GM19239 (cell line): ENCODE measurements at regions not wholly inside any gene's neighbourhood (a gene's known extent, or its start where the extent isn't known, plus 50 kb on each side); places are given as distances from the start of the nearest gene placed in this dataset.
"Not testable (repeated sequence)": the region's sequence is repeated elsewhere in the genome, so short reads cannot be mapped to it uniquely, and the experiment has no call there.

Experiments
- DNase-seq: peaks from one replicate; pipeline ENCODE4 v3.0.0; 2011; ENCODE audit warnings: low spot score; ENCODE audit not compliant: insufficient read length
- FAIRE-seq: peaks from 2 replicates; lab custom pipeline; 2011; peaks lifted over from hg19 to GRCh38; lab: Jason Lieb, UNC

DNA sequence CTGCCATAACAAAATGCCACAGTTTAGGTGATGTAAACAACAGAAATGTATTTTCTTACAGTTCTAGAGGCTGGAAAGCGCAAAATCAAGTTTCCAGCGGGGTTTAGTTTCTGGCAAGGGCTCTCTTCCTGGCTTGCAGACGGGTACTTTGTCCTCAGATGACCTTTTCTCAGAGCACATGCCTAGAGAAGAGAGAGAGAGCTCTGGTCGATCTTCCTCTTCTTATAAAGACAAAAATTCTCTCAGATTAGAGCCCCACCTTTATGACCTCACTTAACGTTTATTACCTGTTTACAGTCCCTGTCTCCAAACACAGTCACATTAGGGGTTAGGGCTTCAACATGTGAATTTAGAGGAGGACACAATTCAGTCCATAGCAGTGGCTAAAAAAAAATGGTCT is 119.7 kb downstream of the CETN3 start:
- FAIRE-seq (no peak), DNase-seq (no peak)

DNA sequence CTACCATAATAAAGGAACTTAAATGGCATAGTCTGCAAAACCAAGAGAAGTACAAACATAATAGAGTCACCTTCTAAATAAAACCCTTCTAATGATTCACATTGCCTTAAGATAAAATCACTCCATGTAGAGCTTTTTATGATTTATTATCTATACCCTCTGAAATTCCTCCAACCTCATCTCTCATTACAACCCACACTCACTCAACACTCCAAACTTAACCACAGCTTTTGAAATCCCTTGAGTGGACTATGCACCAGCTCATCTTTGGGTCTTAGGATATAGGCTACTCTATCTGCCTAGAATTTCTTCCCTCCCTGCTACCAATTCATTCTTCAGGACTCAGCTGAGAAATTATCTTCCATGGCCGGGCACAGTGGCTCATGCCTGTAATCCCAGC is 122.5 kb downstream of the CETN3 start:
- DNase-seq (no peak), FAIRE-seq (no peak)

DNA sequence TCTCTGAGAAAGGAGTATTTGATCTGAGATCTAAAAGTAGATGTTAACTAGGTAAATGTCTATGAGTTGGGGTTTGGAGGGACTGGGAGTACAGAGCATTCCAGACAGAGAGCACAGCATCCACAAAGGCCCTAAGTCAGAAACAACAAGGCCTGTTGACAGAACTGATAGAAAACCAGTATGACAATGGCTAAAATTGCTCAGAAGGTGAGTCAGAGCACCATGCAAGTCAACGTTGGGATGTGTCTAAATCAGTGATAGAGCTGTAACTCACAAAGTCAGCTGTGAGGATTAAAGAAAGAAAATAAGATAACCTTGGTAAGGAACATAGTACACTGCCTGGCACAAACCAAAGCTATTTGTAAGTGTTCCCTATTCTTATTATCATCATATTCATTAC is 124.0 kb downstream of the CETN3 start:
- DNase-seq (no peak), FAIRE-seq (no peak)

DNA sequence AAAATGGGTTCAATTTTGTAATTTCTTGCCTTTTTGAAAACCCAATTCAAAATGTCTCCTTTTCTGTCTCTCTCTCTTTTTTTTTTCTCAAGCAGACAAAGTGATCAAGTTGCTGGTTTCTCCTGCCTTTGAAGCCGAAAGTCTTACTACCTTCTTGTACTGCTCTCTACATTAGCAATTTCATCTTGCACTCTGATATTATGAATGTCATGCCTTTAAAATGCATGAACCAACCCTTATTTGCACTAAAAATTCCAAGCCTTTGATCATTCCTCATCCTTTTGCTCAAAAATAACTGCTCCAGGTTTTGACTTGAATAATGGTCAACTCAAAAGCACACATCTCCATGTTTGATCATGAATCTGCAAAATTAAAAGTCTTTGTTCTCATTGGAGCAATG is 125.2 kb downstream of the CETN3 start:
- FAIRE-seq (no peak), DNase-seq (no peak)

DNA sequence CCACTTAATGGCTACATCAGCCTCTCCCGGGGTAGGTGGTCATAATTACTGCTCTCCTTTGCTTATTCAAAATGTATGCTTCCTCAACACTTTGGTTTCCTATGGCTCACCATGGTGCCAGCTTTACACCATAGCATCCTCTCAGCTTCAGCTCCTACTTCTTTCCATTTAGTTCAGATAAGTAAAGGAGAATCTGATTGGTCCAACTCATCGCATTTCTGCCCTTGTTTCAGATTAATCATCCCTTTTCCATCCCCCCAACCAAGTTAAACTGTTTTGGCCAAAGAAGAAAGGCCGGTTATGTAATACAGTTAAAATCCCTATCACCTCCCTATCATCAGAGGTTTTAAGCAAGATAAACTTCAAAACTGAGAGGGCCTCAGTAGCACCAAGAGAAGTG is 130.5 kb downstream of the CETN3 start:
- no peak for FAIRE-seq
- no peak for DNase-seq

DNA sequence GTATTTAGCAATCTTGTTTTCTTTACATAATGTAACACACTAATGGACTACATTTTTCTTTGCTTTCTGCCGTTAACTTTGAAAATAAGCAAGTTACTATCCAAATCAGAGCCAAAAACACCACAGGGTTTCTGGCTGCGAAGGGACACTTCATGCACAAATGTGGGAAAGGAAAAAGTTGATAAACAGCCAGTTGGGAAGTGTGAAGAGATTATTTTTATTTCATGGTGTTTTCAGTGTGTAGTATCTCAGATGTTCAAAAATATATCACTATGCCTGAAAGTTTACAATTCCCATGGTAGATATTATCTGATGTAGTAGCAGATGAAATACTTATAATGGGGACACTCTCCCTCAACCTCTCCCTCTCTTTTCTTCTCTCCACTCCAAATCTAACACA is 135.3 kb downstream of the CETN3 start:
- FAIRE-seq (no peak), DNase-seq (no peak)

DNA sequence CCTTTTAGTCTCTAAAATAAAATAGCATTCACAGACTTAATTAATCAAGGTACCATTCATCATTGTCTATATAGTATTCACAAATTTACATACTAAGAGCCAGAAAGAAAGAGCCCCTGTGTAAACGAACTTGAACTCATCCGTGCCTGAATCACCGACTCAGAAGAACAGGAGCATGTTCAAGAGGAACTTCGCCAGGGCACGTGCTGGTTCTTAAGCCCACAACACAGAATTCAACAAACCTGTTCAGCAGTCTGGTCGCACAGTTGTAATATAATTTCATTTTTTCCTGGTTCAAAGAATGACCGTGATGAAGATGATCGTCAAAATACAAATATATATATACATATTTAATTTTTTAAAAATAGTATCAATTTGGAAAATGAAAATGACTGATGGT is 141.9 kb downstream of the CETN3 start:
- DNase-seq = no peak
- no peak for FAIRE-seq

DNA sequence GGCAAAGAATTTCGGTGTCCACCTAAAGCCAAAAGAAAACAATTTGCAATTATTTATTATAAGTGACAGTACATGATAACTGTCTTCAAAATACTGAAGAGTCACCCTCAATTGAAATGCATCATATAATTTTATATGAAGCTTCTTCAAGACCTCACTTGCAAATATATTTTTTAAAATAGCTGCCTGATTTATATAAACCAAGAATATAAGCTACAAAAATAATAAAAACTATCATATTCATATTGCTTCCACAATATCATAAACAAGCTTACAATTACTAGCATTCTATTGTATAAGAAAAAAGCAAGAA is 144.1 kb downstream of the CETN3 start:
- FAIRE-seq = no peak
- DNase-seq = no peak

DNA sequence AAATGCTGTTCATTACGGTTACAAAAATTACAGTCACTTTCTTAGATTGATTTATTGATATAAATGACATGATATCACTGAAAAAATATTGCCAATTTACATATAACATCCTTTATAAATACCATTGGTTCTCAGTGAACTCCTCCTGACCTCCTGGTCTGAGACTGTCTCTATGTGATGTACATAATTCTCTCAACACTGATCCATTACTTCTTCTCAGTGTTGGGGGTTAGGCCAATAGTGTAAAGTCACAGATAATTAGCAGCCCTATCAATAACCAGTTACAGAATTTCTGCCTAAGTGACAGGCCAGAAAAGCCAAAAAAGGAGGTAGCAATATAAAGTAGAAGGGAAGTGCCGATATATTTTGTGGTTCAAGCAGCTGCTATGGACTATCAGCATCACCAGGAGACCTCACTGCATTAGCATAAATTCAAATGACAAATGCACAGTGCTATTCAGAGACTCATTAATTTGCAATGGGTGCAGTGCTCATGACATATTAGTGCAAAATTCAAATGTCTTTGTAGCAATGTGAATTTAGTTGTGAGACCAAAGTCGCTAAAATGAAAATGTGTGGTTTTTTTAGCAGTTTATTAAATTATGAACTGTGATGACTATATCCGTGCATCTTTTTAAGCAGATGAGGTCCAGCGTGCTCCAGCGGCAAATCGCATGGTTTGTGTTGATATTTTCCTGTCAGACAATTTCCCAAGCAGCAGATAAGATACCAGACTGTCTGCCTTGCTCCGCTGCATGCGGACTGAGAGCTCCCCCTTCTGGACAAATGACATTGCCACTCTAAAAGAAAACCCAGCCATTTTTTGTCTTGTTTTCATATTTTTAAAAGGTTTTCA is 144.6 kb downstream of the CETN3 start:
- peak; percentile 16 for DNase-seq
- FAIRE-seq = peak; percentile 96

DNA sequence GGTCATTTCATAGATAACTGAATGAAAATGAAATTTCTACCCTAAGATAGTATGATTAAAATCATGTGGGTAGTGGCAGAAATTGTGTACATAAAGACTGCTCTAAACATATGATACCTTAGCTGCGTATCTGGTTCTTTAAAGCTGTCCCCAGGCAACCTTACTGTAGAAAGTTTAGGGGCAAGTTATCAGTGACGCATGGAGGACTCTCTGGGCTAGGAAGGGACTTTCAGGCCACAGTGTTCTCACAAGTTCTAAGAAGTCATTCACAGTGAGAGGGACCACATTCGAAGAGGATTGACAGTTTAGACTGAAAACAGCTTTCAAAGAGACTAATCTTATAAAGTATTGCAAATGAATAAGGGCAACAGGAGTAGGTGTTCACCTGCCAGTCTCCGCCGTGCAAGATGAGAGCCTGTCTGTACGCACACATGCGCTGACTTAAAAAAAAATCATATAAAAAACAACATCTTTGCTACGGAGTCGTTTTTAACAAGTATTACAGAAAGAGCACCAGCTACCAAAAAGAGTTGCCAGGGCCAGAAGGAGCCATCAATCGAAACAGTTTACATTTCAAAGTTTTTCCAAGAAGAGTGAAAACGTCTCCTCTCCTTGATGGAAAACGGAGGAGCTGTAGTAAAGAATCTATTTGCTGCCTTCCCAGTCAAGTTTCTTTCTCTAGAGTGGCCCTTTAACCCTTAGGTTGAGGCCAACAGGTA is 146.3 kb downstream of the CETN3 start:
- DNase-seq = no peak
- FAIRE-seq = no peak

DNA sequence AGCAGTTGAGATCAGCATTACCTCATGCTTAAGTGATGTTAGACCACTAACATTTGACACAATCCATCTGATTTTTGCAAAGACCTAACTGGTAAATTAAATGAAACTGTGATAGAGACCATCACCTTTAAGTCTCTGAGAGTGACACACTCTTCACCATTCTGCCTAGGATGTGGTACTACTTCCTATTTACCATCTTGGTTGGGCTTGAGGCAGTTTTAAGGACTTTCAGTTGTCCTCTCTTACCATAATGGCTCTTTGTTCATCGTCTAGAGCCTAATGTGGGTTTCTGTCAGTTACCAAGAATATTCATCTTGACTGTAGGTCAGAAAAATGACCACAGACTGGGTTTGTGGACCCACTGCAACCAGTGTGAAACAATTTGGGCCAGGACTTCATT is 158.1 kb downstream of the CETN3 start:
- no peak for DNase-seq
- no peak for FAIRE-seq

DNA sequence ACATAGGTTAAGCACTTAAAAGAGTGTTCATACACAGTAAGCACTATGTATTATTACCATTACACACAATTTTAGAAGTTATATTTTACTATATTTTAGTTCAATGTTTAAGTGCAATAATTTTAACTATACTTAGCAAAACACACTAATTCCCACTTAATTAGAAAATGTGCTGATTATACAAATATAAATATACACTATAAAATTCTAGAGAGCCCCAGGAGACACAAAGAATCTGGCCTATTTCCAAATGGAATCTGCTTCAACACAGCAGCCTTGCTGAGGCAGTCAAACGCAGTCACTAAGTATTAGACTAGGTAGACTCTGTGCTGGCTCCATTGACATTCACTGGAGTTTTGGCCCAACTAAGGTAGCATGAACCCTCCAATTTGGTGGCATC is 160.9 kb downstream of the CETN3 start:
- FAIRE-seq (no peak), DNase-seq (no peak)

DNA sequence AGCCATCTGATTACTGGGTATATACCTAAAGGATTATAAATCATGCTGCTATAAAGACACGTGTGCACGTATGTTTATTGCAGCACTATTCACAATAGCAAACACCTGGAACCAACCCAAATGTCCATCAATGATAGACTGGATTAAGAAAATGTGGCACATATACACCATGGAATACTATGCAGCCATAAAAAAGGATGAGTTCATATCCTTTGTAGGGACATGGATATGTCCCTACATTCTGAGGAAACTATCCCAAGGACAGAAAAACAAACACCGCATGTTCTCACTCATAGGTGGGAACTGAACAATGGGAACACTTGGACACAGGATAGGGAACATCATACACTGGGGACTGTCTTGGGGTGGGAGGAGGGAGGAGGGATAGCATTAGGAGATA is 165.7 kb downstream of the CETN3 start:
- not testable (repeated sequence) for DNase-seq, FAIRE-seq

DNA sequence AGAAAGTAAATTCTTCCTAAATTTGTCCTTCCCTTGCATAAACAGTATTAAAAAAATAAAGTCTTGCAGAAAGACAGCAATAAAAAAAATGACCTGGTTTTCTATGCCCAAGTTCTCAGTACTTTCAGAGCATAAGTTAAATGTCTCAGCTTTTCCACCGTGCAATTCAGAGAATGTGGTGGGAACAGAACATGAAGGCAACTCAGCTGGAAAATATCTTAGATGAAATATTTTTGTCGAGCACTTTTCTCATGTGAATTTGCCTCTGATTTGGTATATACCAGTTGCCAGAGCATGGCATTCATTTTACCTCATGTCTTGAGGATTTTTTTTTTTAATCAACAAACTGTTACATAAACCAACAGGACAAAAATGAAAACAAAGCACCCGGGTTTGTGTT is 176.1 kb downstream of the CETN3 start:
- FAIRE-seq (no peak), DNase-seq (no peak)

DNA sequence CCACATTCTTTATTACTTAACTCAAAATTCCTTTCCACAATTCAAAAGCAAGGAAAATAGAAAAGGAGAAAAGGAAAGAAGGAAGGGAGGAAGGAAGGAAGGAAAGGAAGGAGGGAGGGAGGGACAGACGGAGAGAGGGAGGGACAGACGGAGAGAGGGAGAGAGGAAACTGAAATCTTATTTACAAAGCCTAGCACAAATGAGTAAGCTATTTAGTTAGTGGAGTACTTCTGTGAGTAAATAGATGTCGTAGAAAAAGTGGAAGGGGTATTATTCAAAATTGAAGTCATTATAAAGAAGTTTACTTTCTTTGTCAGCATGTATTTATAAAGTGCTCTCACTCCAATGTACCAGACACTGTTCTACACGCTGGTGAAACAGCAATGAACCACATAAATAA is 177.9 kb downstream of the CETN3 start:
- FAIRE-seq = no peak
- no peak for DNase-seq

DNA sequence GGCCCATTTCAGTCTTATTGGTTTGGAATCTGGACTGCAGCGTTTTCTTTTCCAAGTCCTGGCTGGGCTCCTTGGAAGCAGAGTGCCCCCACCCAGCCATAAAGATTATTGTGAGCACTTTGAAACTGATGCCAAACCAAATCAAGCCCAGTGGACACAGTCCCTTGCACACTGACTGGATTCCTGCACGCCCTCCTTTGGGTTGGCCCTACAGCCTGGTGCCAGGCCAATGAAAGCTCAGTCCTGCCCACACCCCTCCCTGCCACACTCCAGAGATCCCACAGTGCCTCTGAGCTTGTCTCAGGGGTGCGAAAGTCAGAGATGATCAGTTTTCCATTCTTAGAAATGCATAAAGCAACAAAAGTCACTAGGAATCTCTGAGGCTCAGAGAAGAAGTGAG is 181.9 kb downstream of the CETN3 start:
- no peak for DNase-seq
- FAIRE-seq = no peak

DNA sequence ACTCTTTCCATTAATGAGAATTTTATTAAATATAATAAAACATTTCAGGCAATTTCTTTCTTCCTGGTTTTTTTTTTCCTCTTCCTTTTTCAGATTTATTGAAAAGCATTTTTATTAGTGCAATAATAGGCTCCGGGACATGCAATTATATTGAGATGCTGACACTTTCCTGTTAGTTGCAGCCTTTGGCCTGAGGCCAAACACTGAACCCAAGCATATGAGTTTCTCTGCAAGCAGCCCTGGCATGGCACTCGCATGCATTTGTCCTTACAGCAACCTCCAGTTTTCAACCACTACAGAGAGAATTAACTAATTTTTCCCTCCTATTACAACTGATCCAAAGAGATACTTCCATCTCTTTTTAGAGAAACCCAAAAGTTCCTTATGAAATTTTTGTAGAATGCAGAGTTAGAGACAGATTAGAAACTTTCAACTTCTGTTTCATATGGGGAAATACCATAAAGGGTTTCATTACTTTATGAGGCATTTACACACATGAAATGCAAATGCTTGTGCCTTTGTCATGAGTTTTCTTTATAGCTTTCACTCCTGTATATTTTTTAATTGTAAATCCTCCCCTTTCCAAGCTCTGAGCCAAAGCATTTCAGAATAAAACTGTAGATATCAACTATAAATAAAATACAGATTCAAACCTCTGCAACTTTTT is 183.0 kb downstream of the CETN3 start:
- no peak for FAIRE-seq

DNA sequence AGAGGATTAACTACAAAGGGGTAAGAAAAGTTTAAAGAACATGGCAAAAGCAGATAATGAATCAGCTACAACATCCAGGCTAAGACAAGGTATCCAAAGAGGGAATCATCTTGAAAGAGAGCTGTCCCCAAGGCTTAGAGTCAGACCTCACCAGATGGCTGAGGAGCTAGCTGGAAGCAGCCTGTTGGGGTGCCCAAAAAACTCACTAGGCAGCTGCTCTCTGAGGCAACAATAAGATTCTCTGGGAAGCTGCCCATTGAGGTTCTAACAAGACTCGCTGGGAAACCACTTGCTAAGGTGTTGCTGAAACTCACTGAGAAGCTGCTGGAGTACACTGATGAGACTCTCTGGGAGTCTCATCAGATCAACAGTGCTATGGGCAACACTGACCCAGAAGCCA is 185.2 kb downstream of the CETN3 start:
- FAIRE-seq = no peak
- no peak for DNase-seq

More for the DNA sequence above, 183.0 kb downstream of the CETN3 start:
- DNase-seq = no peak

DNA sequence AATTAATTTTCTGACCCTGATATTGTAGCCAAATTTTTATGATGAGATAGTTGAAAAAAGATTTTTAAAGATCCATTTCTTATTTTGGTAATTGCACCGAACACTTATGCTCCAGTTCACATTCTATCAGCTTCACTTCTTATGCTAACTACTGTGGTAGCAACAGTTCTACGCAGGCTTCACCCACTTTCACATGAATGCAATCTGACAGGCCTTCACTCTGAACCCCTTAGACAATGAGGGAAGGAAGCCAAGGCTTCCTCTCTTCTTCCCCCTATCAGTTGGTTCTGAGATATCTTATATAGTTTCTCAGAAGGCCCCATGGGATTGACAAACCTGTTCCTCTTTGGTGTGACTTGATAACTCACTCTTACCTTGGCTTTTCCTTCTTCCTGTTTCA is 185.8 kb downstream of the CETN3 start:
- DNase-seq (no peak), FAIRE-seq (no peak)

DNA sequence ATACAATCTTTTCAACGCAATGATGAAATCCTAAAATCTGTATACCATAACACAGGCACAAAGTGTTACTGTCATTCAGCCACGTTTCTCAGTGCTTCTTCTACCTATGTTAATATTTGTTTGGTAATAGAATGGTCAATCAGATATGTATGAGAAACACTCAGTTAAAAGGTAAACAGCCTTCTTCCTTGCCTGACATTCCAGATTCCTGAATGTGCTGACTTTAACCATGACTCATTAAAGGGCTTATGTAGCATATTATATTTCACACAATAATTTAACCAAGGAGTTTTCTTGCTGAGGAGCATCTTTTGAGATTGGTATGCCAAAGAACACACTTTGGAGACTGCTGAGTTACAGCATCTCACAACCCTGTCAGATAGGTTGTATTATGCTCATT is 187.6 kb downstream of the CETN3 start:
- DNase-seq = no peak
- FAIRE-seq = no peak

DNA sequence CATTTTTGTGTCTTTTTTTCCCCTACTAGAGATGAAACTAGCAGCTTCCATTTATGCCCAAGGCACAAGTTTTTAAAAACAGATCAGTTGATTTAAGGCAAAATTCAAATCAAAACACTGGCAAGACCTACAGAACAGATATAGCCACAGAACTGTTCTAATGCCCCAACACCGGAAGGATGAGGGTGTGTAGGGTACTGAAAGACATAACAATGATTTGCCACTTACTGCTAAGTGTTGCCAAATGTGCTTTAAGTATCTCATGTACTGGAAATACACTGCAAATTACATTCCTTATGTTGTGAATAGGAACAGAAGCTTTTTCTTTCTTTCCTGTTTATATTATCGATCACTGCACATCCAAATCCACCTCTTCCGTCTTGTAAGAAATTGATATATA is 189.0 kb downstream of the CETN3 start:
- no peak for FAIRE-seq
- DNase-seq = no peak
